H1 (cell line): ENCODE measurements at regions not wholly inside any gene's neighbourhood (a gene's known extent, or its start where the extent isn't known, plus 50 kb on each side); places are given as distances from the start of the nearest gene placed in this dataset.

Experiments
- CEBPB ChIP-seq: IDR thresholded peaks from 2 replicates; pipeline ENCODE4 v1.6.1; 2012; ENCODE audit warnings: low read depth, low read length
- HDAC6 ChIP-seq: IDR thresholded peaks from one replicate; pipeline ENCODE4 v1.7.1; 2012; ENCODE audit warnings: low read depth, mild to moderate bottlenecking, inconsistent platforms, low read length, moderate library complexity
- POLR2A ChIP-seq, 2 experiments: IDR thresholded peaks; 1 replicate in 1 of 2; 2 replicates in 1 of 2; pipeline ENCODE4 v1.6.1; 2011; ENCODE audit warnings: low read depth in 2 of 2, low read length in 2 of 2, mild to moderate bottlenecking in 2 of 2; ENCODE audit errors: control extremely low read depth in 1 of 2
- SAP30 ChIP-seq: fragments of 300-600 bp; sonication (generic); IDR thresholded peaks from 2 replicates; pipeline ENCODE4 v1.7.1; 2012; ENCODE audit warnings: low read length, moderate library complexity, mild to moderate bottlenecking, inconsistent platforms; ENCODE audit not compliant: insufficient read depth, insufficient replicate concordance
- SIN3A ChIP-seq, 2 experiments: IDR thresholded peaks in 1 of 2; conservative IDR thresholded peaks in 1 of 2; 2 replicates each; pipeline ENCODE4 v1.6.1; 2011 to 2012; ENCODE audit warnings: low read length in 2 of 2, improper control_type of control experiment in 1 of 2, low read depth in 1 of 2, mild to moderate bottlenecking in 1 of 2
- SIRT6 ChIP-seq: IDR thresholded peaks from one replicate; pipeline ENCODE4 v1.7.1; 2012; ENCODE audit warnings: low read length, inconsistent platforms
- ZNF274 ChIP-seq: IDR thresholded peaks from 2 replicates; pipeline ENCODE4 v1.7.0; 2012; ENCODE audit warnings: low read length, borderline replicate concordance; ENCODE audit errors: extremely low read depth
- TF ChIP-seq, protein P1 (sequence below): fragments of 300-600 bp; sonication (generic); IDR thresholded peaks from 2 replicates; pipeline ENCODE4 v1.7.1; 2012; ENCODE audit warnings: low read length, moderate library complexity, mild to moderate bottlenecking, inconsistent platforms; ENCODE audit not compliant: insufficient replicate concordance
- TF ChIP-seq, protein P2 (sequence below), 3 experiments: IDR thresholded peaks; 1 replicate in 2 of 3; 2 replicates in 1 of 3; pipeline versions ENCODE4 v1.5.1 to v1.6.1; 2011; ENCODE audit warnings: low read length in 3 of 3, mild to moderate bottlenecking in 3 of 3, inconsistent platforms in 2 of 3, low read depth in 1 of 3, moderate library complexity in 1 of 3; ENCODE audit not compliant: insufficient read depth in 1 of 3; ENCODE audit errors: control extremely low read depth in 1 of 3

- TF ChIP-seq, protein P1, sequence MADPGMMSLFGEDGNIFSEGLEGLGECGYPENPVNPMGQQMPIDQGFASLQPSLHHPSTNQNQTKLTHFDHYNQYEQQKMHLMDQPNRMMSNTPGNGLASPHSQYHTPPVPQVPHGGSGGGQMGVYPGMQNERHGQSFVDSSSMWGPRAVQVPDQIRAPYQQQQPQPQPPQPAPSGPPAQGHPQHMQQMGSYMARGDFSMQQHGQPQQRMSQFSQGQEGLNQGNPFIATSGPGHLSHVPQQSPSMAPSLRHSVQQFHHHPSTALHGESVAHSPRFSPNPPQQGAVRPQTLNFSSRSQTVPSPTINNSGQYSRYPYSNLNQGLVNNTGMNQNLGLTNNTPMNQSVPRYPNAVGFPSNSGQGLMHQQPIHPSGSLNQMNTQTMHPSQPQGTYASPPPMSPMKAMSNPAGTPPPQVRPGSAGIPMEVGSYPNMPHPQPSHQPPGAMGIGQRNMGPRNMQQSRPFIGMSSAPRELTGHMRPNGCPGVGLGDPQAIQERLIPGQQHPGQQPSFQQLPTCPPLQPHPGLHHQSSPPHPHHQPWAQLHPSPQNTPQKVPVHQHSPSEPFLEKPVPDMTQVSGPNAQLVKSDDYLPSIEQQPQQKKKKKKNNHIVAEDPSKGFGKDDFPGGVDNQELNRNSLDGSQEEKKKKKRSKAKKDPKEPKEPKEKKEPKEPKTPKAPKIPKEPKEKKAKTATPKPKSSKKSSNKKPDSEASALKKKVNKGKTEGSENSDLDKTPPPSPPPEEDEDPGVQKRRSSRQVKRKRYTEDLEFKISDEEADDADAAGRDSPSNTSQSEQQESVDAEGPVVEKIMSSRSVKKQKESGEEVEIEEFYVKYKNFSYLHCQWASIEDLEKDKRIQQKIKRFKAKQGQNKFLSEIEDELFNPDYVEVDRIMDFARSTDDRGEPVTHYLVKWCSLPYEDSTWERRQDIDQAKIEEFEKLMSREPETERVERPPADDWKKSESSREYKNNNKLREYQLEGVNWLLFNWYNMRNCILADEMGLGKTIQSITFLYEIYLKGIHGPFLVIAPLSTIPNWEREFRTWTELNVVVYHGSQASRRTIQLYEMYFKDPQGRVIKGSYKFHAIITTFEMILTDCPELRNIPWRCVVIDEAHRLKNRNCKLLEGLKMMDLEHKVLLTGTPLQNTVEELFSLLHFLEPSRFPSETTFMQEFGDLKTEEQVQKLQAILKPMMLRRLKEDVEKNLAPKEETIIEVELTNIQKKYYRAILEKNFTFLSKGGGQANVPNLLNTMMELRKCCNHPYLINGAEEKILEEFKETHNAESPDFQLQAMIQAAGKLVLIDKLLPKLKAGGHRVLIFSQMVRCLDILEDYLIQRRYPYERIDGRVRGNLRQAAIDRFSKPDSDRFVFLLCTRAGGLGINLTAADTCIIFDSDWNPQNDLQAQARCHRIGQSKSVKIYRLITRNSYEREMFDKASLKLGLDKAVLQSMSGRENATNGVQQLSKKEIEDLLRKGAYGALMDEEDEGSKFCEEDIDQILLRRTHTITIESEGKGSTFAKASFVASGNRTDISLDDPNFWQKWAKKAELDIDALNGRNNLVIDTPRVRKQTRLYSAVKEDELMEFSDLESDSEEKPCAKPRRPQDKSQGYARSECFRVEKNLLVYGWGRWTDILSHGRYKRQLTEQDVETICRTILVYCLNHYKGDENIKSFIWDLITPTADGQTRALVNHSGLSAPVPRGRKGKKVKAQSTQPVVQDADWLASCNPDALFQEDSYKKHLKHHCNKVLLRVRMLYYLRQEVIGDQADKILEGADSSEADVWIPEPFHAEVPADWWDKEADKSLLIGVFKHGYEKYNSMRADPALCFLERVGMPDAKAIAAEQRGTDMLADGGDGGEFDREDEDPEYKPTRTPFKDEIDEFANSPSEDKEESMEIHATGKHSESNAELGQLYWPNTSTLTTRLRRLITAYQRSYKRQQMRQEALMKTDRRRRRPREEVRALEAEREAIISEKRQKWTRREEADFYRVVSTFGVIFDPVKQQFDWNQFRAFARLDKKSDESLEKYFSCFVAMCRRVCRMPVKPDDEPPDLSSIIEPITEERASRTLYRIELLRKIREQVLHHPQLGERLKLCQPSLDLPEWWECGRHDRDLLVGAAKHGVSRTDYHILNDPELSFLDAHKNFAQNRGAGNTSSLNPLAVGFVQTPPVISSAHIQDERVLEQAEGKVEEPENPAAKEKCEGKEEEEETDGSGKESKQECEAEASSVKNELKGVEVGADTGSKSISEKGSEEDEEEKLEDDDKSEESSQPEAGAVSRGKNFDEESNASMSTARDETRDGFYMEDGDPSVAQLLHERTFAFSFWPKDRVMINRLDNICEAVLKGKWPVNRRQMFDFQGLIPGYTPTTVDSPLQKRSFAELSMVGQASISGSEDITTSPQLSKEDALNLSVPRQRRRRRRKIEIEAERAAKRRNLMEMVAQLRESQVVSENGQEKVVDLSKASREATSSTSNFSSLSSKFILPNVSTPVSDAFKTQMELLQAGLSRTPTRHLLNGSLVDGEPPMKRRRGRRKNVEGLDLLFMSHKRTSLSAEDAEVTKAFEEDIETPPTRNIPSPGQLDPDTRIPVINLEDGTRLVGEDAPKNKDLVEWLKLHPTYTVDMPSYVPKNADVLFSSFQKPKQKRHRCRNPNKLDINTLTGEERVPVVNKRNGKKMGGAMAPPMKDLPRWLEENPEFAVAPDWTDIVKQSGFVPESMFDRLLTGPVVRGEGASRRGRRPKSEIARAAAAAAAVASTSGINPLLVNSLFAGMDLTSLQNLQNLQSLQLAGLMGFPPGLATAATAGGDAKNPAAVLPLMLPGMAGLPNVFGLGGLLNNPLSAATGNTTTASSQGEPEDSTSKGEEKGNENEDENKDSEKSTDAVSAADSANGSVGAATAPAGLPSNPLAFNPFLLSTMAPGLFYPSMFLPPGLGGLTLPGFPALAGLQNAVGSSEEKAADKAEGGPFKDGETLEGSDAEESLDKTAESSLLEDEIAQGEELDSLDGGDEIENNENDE = no peak
- TF ChIP-seq SIN3A (conservative IDR thresholded peaks at IDR 0.05 in 1 of 2, IDR thresholded peaks at IDR 0.05 in 1 of 2; ENCODE audit: low read depth in 1 of 2, low read length in 2 of 2) = no peak
- TF ChIP-seq ZNF274 = no peak
- no peak for TF ChIP-seq SAP30
- TF ChIP-seq, protein P2, sequence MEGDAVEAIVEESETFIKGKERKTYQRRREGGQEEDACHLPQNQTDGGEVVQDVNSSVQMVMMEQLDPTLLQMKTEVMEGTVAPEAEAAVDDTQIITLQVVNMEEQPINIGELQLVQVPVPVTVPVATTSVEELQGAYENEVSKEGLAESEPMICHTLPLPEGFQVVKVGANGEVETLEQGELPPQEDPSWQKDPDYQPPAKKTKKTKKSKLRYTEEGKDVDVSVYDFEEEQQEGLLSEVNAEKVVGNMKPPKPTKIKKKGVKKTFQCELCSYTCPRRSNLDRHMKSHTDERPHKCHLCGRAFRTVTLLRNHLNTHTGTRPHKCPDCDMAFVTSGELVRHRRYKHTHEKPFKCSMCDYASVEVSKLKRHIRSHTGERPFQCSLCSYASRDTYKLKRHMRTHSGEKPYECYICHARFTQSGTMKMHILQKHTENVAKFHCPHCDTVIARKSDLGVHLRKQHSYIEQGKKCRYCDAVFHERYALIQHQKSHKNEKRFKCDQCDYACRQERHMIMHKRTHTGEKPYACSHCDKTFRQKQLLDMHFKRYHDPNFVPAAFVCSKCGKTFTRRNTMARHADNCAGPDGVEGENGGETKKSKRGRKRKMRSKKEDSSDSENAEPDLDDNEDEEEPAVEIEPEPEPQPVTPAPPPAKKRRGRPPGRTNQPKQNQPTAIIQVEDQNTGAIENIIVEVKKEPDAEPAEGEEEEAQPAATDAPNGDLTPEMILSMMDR (IDR thresholded peaks at IDR 0.05; ENCODE audit: control extremely low read depth in 1 of 3, insufficient read depth in 1 of 3, low read depth in 1 of 3, low read length in 3 of 3) = no peak
- no peak for TF ChIP-seq CEBPB
- no peak for TF ChIP-seq POLR2A (IDR thresholded peaks at IDR 0.05; ENCODE audit: control extremely low read depth in 1 of 2, low read depth in 2 of 2, low read length in 2 of 2)
- TF ChIP-seq SIRT6 = no peak
- no peak for TF ChIP-seq HDAC6
Measured at GRCh38 chr2:18845854-18846445, 256.6 kb upstream of the NT5C1B start (continued).
